ENCODE measurements at regions not wholly inside any gene's neighbourhood (a gene's known extent, or its start where the extent isn't known, plus 50 kb on each side); places are given as distances from the start of the nearest gene placed in this dataset.

DNA sequence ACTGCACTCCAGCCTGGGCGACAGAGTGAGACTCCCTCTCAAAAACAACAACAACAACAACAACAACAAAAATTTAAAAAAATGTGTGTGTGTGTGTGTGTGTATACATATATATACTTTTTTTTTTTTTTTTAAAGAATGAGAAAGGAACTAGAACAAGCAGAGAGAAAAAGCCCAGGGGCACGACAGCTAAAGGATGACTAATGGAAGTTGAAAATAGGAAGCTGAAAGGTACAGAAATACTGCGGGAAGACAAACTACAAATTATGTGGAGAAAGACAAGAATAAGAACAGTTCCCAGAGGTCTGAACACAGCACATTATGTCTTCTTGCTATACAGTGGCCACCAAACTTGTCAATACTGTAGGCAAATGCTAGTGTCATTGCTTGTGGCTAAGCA lies 141.9 kb upstream of the PRSS1 start:
- TF ChIP-seq, protein P1, sequence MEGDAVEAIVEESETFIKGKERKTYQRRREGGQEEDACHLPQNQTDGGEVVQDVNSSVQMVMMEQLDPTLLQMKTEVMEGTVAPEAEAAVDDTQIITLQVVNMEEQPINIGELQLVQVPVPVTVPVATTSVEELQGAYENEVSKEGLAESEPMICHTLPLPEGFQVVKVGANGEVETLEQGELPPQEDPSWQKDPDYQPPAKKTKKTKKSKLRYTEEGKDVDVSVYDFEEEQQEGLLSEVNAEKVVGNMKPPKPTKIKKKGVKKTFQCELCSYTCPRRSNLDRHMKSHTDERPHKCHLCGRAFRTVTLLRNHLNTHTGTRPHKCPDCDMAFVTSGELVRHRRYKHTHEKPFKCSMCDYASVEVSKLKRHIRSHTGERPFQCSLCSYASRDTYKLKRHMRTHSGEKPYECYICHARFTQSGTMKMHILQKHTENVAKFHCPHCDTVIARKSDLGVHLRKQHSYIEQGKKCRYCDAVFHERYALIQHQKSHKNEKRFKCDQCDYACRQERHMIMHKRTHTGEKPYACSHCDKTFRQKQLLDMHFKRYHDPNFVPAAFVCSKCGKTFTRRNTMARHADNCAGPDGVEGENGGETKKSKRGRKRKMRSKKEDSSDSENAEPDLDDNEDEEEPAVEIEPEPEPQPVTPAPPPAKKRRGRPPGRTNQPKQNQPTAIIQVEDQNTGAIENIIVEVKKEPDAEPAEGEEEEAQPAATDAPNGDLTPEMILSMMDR (IDR thresholded peaks at IDR 0.05): no peak
- TF ChIP-seq EP300 (IDR thresholded peaks at IDR 0.05): no peak

Data from tibial nerve (tissue), 4 donors.